ENCODE measurements at regions not wholly inside any gene's neighbourhood (a gene's known extent, or its start where the extent isn't known, plus 50 kb on each side); places are given as distances from the start of the nearest gene placed in this dataset.

DNA sequence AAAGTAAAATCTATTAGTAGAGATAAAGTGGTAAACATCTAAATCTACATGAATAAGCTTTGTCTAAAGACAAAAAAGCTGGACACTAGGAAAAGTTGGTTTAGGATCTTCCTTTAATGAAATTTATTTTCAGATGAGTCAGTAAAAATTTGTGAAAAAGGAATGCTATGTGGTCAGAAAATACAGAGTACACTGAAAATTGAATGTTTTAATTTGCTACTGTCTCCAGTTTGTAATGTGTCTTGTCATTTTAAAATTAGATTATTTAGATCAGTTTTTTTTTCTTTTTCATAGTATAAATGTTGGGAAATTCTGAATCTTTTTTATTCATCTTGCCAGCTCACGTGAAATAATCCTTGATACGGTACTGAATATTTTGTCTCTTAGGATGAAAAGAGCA, 56.9 kb downstream of the SLITRK6 start:
- DNase-seq (ENCODE audit: low spot score) = no peak

DNA sequence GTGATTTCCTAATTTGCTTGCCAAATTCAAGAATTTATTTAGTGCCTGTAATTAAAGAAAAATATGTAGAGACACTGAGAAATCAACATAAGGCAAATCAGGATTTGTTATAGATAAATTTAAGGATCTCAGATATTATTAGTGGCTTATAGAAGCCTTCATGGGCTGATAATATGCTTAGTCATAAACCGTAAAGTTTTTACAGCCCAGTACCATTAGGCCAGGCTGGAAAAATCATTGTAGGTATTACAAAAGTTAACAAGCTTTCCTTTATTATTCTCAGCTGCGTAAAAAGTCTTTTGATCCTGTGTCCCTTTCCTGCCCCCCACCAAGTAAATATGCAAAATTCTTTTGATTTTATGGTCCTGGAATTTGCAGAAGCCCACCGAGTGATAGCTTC, 58.2 kb downstream of the SLITRK6 start:
- DNase-seq (ENCODE audit: low spot score) = no peak

DNA sequence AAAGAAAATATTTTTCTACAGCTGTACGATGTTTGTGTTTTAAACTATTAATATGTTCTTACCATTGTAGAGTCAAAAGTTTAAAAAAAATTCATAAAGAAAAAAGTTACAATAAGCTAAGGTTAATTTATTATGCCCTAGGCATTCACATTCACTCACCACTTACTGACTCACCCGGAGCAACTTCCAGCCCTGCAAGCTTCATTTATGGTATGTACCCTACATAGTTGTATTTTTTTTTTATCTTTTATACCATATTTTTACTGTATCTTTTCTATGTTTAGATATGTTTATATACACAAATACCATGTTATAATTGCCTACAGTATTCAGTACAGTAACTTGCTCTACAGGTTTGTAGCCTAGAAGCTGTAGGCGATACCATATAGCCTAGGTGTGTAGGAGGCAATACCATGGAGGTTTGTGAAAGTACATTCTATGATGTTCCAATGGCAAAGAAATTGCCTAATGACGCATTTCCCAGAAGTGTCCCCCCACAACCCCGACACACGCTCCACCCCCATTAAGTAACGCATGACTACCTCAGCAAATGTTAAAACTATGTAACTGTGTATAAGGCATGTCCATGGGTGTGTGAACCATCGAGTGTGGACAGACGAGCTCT, 60.4 kb downstream of the SLITRK6 start:
- DNase-seq (ENCODE audit: low spot score) = no peak

DNA sequence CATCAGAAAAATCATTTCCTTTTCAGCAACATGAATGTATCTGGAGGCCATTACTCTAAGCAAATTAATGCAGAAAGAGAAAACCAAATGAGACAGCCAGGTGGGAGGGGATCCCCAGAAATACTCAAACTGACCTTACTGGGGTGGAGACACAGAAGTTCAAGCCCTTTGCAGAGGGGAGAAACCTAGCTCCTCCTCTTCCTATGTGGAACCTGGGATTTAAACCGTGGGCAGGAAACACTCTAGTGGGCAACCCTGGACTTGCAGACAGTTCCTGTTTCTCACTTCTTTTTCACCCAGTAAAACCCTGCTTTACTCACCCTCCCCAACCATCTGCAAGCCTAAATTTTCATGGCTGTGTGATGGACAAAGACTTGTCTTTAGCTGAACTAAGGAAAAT, 61.3 kb downstream of the SLITRK6 start:
- no peak for DNase-seq (ENCODE audit: low spot score)

DNA sequence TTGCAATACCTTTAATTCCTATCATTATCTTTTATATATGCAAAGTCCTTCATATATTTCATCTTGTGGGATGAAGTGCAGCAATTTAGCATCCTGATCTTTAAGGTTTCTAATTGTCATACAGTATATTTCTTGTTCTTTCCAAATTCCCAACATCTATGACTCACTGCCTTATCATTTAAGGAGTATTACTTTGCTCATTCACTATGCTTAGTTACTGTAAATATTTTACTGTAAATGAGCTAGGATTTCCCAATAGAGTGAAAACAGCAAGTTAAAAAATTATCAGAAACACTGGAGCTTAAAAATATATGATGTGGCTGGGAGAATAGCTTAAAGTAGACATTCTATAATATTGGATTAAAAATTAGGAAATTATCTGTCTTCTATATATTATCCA, 69.9 kb downstream of the SLITRK6 start:
- DNase-seq (ENCODE audit: low spot score) = no peak

DNA sequence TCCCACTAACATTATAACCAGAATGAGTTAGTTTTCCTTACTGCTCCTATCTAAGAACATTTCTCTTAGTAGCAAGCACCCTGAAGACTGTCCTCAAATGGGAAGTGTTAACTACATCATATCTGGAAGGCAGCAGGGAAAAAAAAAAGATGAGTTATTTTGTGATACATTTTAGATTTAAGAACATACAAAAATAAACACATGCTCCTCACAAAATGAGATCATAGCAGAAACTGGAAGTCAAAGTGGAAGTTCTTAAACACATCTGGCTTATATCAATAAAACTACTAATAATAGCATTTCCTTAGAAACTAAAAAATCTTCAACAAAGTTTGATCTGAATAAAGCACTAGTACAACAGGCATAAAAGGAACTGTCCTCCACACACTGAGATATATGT, 70.4 kb downstream of the SLITRK6 start:
- DNase-seq (ENCODE audit: low spot score) = no peak

DNA sequence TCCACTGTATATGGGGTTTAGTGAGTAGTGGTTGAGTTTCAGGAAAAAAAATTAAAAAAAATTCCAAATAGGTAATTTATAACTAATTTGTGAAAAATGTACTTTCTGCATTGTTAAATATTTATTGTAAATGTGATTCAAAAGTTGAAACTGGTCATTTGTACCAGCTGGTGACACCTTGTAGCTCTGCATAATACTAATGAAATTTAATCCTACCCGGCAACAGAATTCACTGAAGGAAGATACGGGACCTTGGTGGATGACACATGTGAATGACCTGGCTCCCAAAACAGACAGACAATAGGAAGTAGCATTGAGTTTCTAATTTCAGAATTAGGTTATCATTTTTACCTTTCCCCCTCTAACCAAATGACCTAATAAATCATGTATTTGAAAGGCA, 73.8 kb downstream of the SLITRK6 start:
- DNase-seq (ENCODE audit: low spot score) = no peak

DNA sequence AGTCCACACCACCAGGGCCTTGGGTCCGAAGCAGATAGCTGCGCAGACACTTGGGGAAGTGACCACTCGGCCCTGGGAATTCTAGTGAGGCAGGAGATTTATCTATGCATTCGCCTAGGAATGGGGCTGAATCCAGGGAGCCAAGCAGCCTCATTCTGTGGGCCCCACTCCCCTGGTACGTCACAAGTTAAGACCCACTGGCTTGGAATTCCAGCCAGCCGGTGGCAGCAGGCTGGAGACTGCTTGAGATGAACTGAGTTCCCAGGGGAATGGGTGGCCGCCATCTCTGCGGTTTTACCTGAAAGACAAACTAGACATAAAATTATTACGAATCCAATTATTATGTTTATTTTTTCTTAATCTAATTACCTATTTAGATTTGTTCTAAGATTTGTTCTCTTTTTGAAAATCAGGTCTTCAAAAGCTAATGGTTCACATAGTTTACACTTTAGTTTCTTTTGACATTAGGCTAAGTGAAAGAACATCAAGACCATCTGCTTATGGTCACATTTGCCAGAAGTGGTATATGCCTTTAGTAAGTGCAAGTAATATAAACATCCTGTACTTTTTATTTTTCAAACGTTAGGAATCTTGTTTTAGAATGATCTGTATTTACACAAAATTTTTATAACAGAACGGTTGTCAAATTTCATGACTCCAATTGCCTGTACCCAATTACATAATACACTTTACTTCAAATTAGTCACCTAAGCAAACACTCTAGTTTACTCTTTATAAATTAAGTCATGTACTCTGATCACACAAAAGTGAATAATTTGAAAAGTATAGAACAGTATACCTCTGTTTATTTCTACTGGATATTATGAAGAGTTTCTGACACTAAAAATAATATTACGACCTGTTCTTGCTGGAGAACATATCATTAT, 74.4 kb downstream of the SLITRK6 start:
- no peak for DNase-seq (ENCODE audit: low spot score)

DNA sequence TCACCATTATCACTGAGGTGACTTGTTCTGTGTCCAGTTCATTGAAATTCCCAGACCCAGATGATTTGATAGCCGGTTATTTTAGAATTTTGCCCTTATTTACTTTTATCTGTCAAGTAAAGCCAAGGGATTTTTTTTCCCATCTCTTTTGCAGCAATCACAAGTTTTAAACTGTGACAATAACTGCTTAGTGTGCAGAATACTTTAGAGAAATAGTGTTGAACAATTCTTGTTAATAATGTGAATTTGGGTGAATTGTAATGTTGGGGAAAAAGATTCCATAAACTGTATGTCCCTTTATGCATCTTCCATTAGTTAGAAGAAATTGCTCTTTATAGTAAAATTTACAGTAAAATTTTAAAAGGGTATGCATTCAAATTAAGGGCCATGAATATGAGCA, 79.5 kb downstream of the SLITRK6 start:
- no peak for DNase-seq (ENCODE audit: low spot score)

DNA sequence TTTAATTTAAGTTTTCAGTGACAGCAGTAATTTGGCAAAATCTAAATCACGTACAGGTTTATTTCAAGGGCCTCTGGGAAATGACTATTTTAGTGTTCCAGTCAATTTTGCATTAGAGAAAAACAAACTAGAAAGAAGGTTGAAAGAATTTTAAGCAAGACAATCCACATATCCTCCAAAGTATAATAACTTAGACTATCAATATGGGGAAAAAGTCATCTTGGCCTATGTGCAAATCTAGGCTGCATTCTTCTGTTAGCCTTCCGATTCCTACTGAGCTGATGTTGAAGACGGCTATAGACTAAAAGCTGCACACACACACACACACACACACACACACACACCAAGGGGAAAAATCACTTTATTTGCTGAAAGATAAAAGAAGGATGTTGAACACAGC, 81.3 kb downstream of the SLITRK6 start:
- DNase-seq (ENCODE audit: low spot score) = no peak

DNA sequence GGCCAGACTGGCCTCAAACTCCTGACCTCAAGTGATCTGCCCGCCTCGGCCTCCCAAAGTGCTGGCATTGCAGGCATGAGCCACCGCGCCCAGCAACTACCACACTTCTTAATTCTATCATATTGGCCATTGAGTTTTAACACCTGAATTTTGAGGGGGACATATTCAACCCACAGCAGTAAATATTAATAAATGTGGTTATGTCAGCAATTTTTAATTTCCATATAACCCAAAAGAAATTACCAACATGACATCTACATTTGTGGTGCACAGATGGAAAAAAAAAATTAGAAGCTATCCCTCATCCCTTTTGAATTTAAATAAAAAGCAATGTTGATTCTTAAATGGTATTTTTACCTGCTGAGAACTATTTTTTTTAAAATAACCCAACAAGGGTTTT, 88.7 kb downstream of the SLITRK6 start:
- DNase-seq (ENCODE audit: low spot score) = no peak

DNA sequence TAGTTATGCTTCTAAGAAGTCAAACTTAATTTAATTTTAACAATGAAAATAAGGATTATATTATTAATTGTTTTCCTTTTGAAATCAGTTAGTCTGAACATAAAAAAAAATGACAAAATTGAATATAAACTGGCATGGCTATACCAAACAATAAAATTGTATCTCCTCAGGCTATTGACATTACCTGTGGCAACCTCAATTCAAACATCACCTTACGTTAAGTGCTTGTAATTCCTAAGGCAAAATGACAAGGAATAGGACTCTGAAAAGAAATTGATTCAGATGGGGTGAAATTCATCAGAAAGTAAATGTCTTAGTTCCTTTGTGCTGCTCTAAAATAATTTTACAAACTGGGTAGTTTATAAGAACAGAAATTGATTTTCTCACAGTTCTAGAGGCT, 89.5 kb downstream of the SLITRK6 start:
- DNase-seq (ENCODE audit: low spot score) = no peak

DNA sequence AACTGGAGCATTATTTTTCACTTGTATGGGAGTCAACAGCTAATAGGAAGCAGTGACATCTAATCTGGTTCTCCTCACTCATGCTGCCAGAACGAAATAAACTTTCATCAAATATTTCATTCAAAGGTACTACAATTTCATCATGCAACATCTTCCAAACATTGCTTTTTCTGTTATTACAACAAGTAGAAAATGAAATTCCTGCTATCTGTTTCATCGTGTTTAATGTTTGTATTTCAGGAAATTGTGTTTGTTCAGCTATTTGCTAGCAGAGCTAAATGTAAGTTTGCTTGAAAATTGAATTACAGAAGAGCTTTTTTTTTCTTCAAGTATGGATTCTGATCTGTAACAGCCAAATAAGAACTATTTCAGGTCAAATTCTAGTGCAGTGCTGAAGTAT, 90.1 kb downstream of the SLITRK6 start:
- no peak for DNase-seq (ENCODE audit: low spot score)

DNA sequence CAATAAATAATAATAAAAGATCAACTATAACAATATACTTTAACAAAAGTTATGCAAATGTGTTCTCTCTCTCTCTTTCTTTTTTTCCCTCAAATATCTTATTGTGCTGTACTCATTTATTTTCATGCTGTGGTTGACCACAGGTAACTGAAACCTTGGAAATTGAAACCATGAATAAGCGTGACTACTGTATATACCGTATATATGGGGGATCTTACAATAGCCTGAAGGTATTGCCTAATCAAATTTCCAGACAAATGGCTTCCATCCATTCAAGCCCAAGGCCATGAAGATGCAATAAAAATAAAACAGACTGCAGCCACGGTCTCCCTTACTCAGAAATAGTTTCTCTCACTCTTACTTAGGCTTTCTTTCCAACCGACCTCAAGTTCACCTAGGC, 98.3 kb downstream of the SLITRK6 start:
- no peak for DNase-seq (ENCODE audit: low spot score)

DNA sequence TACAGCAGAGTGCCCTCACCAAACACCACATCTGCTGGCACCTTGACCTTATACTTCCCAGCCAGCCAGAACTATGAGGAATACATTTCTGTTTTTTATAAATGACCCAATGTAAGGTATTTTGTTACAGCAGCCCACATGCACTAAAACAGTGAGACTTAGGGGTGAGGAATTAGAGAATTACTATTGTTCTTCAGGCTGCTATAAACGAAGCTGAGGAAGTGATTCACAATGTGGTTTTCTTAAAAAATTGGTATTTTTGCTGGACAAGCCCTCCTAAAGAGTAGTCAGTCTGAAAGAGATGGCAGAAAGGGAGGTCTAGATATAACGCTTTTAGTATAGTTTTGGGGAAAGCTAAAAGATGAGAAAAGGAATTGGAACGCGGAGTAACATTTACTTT, 101.0 kb downstream of the SLITRK6 start:
- no peak for DNase-seq (ENCODE audit: low spot score)

DNA sequence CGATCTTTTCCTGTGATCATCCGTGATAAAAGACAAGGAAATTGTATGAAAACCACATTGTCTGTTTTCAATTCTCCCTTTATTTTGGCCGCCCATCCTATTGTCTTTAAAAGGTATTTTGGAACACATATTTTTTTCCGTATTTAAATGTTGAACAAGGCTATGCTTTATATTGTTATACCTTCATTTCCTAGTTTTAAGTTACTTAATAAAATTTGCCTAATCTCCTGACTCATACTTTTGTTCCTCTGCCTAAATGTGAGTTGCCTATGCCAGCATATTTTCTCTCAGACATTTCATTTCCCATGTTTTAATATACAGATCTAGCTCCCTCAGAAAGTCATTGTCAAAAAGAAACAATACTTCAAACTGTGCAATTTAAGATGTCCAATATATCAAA, 104.2 kb downstream of the SLITRK6 start:
- no peak for DNase-seq (ENCODE audit: low spot score)

DNA sequence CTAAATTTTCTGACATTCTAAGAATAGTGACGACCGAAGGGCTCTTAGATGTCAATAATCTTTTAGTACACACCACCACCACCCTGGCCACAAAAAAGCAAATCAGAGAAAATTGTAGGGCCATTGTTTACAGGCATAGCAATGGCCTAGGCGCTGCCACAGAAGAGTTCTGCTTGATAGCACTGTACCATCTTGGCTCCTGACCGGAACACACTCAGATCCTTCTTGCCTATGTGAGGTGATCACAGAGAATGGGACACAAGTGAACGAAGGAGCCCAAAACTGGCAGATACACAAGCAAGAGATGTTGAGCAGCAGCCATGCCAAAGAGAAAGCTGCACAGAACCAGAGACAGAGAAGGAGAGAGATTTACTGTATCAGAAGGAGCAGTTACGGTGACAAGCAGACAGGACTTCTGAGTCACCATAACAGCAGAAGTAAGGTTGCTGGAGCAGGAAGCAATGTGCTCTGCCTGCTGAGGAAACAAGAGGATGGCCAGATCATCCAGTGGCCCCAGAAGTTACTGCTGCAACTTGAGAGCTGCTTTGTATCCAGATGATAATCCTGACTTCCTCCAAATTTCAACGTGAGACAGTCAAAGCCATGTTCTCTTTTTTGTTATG, 105.2 kb downstream of the SLITRK6 start:
- DNase-seq (ENCODE audit: low spot score) = peak; percentile 0

DNA sequence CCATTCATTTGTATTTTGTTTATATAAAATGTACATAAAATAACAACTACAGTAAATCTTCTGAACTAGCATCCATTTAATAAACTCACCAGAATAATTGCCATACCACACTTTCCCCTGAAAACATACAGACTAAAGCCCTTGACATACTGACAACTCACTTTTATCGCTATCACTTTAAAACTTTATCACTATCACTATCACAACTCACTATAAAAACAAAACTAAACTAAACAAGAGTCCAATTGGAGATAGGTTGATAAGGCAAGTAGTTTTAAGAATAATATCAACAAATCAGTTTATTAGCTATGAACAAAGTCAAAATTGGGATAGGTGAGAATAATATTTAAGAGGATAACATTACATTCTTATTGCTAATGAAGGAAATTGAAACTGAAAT, 108.9 kb downstream of the SLITRK6 start:
- no peak for DNase-seq (ENCODE audit: low spot score)

DNA sequence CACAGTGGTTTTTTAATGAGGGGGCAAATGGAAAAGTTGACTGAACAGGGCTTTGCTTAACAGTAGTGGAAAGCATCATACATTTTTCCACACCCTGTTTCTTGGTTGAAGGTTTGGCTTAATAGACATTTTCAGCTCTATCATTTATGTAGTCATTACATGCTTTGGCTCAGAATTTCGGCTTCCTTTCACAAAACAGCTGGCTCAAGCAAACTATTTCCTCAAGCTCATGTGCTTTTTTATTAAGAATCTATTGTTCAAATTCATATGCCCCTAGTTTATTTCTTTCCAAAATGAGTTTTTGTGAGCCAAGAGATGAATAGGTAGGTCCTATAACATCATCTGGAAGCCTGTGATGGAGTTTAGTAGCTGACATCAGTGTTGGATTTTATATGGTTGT, 113.8 kb downstream of the SLITRK6 start:
- DNase-seq (ENCODE audit: low spot score) = no peak

DNA sequence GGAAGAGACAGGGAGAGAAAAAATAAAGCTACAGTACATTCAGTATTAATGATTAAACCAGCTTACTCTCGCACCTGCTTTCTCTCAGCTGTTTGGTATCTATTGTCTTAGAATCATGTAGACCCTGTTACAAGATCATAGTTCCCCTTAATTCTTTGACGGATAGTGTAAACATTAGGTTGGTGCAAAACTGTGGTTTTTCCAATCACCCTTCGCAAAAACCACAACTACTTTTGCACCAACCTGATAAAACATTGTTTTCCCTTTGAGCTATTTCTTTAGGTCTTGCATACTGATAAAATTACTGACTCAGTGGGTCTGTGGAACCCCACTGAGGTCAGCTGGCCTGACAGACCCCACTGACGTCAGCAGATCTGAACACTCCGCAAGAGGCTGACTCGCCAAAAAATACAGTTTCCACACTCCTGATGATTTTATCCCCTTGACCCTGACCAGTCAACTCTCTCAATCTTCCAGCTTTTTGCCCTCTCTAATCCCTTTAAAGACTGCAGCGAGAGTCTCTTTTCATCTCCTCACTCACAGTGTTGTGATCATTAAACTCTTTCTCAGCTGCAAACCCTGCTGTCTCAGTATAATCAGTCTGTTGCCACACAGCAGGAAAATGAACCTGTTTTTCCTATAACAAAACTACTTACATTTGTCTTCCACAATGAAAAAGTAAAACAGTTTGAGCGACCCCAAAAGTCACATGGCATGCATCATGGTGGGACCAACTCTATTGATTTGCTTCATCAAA, 123.9 kb downstream of the SLITRK6 start:
- no peak for DNase-seq (ENCODE audit: low spot score)

DNA sequence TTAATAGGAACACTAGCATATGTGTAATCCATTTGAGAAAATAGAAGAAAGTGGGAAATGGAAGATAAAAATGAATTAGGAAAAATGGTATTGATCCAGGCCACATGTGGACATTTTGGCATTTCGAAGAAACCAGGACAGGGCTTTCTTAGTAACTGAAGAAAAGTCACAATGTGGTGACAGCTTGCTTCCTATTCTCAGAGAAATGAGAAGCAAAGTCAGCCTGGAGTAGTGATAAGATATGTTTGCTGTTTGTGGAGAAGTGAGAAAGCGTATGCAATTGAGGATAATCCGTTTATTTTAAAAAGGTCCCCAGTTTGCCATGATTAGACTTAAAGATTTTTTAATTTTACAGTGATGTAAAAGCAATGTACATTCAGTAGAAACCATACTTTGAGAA, 127.9 kb downstream of the SLITRK6 start:
- no peak for DNase-seq (ENCODE audit: low spot score)

DNA sequence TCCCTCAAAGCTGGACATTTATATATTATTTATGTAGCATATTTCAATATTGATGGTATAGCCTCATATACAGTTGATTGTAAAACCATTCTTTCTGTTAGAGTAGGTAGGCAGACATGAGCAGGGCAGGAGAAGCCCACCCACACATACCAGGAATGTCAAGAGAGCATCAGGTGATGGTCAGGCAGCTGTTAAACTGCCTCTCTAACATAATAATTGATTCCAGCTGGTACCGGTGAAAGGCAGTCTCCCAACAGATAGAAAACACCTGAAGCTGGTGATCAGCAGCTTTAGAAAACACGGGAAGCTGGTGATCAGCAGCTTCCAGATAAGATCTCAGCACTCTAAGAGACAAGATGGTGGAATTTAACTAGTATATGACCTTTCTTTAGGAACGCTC, 132.9 kb downstream of the SLITRK6 start:
- no peak for DNase-seq (ENCODE audit: low spot score)

DNA sequence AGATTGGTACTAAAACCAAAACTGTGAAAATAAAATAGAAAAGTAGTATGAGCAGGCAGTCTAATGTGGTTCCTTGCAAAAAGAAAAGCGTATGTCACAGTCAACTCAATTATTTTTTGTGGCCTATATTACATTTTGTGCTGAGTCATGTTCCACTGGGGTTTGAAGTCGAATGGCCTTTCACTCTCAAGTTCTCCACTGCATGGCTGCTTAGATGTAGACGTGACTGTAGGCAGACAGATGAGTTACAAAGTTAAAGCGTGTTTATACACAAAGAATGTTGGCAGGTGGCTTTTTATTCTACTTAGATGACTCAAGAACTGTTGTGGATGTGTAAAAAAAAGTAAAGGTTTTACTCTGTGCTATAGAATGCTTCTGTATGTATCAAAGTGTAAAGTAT, 133.9 kb downstream of the SLITRK6 start:
- no peak for DNase-seq (ENCODE audit: low spot score)
